Fibroblast of villous mesenchyme (primary cell): ENCODE measurements at regions not wholly inside any gene's neighbourhood (a gene's known extent, or its start where the extent isn't known, plus 50 kb on each side); places are given as distances from the start of the nearest gene placed in this dataset.

Experiments used
- DNase-seq: peaks from one replicate; pipeline ENCODE4 v3.0.0-alpha.2; 2010; ENCODE audit warnings: low read depth
- H3K4me3 ChIP-seq: 2 replicates; pipeline ENCODE4 v1.5.1; 2011; ENCODE audit warnings: low read depth, mild to moderate bottlenecking, low read length
- CTCF ChIP-seq: IDR thresholded peaks from 2 replicates; pipeline ENCODE4 v1.5.1; 2012; ENCODE audit warnings: low read depth, mild to moderate bottlenecking, low read length; ENCODE audit not compliant: insufficient read depth

- DNase-seq = no peak
- TF ChIP-seq CTCF = no peak
- no peak overlapping the region for H3K4me3 ChIP-seq
Measured at GRCh38 chr12:53844994-53845844, 93.4 kb upstream of the HOXC13 start.

- TF ChIP-seq CTCF = no peak
- H3K4me3 ChIP-seq = no peak overlapping the region
- DNase-seq = no peak
Measured at GRCh38 chr12:53845932-53846331, 92.7 kb upstream of the HOXC13 start.

GRCh38 chr12:53849113-53849512 lies 89.5 kb upstream of the HOXC13 start:
- TF ChIP-seq CTCF = no peak
- no peak overlapping the region for H3K4me3 ChIP-seq
- no peak for DNase-seq

- no peak overlapping the region for H3K4me3 ChIP-seq
- no peak for TF ChIP-seq CTCF
- no peak for DNase-seq
Measured at GRCh38 chr12:53849656-53850055, 89.0 kb upstream of the HOXC13 start.

- H3K4me3 ChIP-seq = no peak overlapping the region
- no peak for TF ChIP-seq CTCF
- DNase-seq = no peak
Measured at GRCh38 chr12:53852061-53852460, 86.6 kb upstream of the HOXC13 start.

- no peak overlapping the region for H3K4me3 ChIP-seq
- DNase-seq = no peak
- TF ChIP-seq CTCF = no peak
Measured at GRCh38 chr12:53852992-53853391, 85.6 kb upstream of the HOXC13 start.

GRCh38 chr12:53854701-53855316 lies 83.8 kb upstream of the HOXC13 start:
- no peak overlapping the region for H3K4me3 ChIP-seq
- no peak for TF ChIP-seq CTCF
- no peak for DNase-seq
